Brain microvascular endothelial cell (primary cell): ENCODE measurements at regions not wholly inside any gene's neighbourhood (a gene's known extent, or its start where the extent isn't known, plus 50 kb on each side); places are given as distances from the start of the nearest gene placed in this dataset.

ENCODE experiments used
- DNase-seq: peaks from one replicate; pipeline ENCODE4 v3.0.0-alpha.2; 2020
- H3K27ac ChIP-seq: fragments of 250-450 bp; sonication (Bioruptor Pico); 2 replicates; pipeline ENCODE4 v1.5.1; 2020; ENCODE audit warnings: mild to moderate bottlenecking, moderate library complexity
- H3K27me3 ChIP-seq: fragments of 250-450 bp; sonication (Bioruptor Pico); replicated peaks from 2 replicates; pipeline ENCODE4 v1.5.1; 2020; ENCODE audit warnings: mild to moderate bottlenecking
- H3K36me3 ChIP-seq: fragments of 250-450 bp; sonication (Bioruptor Pico); replicated peaks from 2 replicates; pipeline ENCODE4 v1.5.1; 2020; ENCODE audit warnings: mild to moderate bottlenecking
- H3K4me3 ChIP-seq: 2 replicates; pipeline ENCODE4 v1.5.1; 2011; ENCODE audit warnings: low read depth, mild to moderate bottlenecking, control low read depth, low read length, moderate library complexity
- in situ Hi-C: cut with HindIII; loops from 2 replicates; pipeline ENCODE4 v1.10.0; 2017; ENCODE audit warnings: low sequenced_read_pairs, low pct_ligation_motif_present
- TF ChIP-seq, protein P1 (sequence below): IDR thresholded peaks from 2 replicates; pipeline ENCODE4 v1.5.1; 2011; ENCODE audit warnings: low read depth, mild to moderate bottlenecking, moderate library complexity, low read length, control low read depth, inconsistent platforms; ENCODE audit errors: missing control alignments

DNA sequence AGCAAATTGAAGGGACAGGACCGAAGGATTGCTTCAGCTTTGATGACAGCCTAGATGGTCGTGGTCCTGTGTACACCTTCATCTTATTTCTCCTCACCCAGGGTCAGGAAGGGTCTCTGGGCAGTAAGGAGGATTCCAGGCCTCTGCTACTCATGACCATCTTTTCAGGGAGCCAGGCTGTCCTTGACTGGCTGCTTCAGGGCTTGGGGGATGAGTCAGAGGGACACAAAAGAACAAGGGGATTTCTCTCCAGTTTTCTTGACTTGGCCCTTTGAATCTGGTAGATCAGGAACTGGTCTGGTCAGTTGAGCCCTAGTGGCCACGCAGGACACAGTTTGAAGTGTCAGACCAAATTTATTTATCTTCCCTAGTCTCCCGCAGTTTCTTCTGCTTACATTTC, 402.1 kb upstream of the CHD6 start:
- H3K36me3 ChIP-seq = no peaks in the 10 kb centered on the region
- no peak for DNase-seq
- no peak overlapping the region for H3K27ac ChIP-seq
- in situ Hi-C loops = no loop called here
- TF ChIP-seq, protein P1, sequence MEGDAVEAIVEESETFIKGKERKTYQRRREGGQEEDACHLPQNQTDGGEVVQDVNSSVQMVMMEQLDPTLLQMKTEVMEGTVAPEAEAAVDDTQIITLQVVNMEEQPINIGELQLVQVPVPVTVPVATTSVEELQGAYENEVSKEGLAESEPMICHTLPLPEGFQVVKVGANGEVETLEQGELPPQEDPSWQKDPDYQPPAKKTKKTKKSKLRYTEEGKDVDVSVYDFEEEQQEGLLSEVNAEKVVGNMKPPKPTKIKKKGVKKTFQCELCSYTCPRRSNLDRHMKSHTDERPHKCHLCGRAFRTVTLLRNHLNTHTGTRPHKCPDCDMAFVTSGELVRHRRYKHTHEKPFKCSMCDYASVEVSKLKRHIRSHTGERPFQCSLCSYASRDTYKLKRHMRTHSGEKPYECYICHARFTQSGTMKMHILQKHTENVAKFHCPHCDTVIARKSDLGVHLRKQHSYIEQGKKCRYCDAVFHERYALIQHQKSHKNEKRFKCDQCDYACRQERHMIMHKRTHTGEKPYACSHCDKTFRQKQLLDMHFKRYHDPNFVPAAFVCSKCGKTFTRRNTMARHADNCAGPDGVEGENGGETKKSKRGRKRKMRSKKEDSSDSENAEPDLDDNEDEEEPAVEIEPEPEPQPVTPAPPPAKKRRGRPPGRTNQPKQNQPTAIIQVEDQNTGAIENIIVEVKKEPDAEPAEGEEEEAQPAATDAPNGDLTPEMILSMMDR = no peak
- H3K27me3 ChIP-seq = no peaks in the 10 kb centered on the region
- no peak overlapping the region for H3K4me3 ChIP-seq

DNA sequence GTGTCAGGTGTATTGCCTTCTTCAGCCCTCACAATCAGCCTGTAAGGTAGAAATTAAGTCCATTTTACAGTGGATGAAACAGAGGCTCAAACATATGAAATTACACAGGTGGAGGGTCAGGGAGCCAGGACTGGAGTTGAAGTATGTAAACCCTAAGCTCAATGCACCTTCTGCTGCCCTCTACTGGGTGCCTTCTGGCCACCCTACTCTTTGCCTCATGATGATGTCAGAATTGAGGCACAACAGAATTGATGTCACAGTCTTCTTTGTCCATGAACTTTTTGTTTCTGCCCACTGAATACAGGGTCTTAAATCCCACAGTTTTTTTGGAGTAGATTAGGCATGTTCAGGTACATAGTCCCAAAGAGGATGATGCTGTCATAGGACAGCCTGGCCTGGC, 400.8 kb upstream of the CHD6 start:
- Histone ChIP-seq H3K36me3 (no peaks in the 10 kb centered on the region), H3K27me3 (no peaks in the 10 kb centered on the region), H3K27ac (no peak overlapping the region), H3K4me3 (no peak overlapping the region)
- TF ChIP-seq, protein P1 = no peak
- in situ Hi-C loops = no loop called here
- DNase-seq = no peak

DNA sequence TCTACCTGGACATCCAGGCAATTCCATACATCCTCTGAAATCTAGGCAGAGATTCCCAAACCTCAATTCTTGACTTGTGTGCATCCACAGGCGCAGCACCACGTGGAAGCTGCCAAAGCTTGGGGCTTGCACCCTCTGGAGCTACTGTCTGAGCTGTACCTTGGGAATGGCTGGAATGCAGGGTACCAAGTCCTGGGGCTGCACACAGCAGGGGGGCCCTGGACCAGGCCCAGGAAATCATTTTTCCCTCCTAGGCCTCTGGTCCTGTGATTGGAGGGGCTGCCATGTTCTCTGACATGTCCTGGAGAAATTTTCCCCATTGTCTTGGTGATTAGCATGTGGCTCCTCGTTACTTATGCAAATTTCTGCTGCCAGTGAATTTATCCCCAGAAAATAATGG, 391.9 kb upstream of the CHD6 start:
- no peak for DNase-seq
- H3K27me3 ChIP-seq = no peaks in the 10 kb centered on the region
- H3K4me3 ChIP-seq = no peak overlapping the region
- TF ChIP-seq, protein P1 = no peak
- in situ Hi-C loops = no loop called here
- H3K27ac ChIP-seq = no peak overlapping the region
- H3K36me3 ChIP-seq = no peaks in the 10 kb centered on the region

DNA sequence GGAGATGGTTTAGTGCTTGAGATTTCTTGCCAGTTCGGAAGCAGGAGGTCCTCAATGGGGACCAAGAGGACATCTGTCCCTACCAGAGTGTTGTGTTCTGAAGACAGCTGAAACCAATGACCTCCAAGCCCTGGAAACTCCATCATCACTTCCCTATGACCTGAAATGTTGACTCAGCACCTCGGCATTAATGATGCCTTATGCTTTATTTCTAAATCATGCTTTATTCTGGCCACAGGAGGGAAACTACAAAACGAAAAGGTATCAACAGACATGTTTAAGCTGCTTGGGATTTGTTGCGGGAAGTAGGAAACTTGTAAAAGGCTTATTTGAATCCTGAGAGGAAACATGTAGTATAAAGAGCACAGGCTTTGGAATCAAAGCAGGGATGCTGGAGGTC, 389.1 kb upstream of the CHD6 start:
- Histone ChIP-seq H3K27me3 (no peaks in the 10 kb centered on the region), H3K4me3 (no peak overlapping the region), H3K36me3 (no peaks in the 10 kb centered on the region), H3K27ac (no peak overlapping the region)
- TF ChIP-seq, protein P1 = no peak
- in situ Hi-C loops = no loop called here
- DNase-seq = no peak

DNA sequence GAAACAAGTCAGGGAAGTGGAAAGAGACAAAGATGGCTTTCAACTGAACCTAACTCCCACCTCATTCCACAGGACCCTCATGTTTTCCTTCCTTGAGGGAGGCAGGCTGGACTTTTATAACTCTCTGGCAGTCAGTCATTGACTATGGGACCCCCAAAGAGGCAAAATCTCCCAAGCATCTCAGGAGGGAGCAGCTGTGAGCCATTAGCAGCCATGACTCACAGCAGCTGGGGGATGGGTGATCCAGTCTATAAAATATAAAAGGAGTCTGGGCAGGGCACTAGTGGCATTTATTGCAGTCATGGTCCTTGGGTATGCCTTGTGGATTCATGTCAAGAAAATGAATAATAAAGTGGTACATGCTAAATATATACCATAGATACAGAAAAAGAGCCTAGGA, 387.0 kb upstream of the CHD6 start:
- no peaks in the 10 kb centered on the region for H3K27me3 ChIP-seq
- H3K36me3 ChIP-seq = no peaks in the 10 kb centered on the region
- TF ChIP-seq, protein P1 = no peak
- in situ Hi-C loops = no loop called here
- no peak overlapping the region for H3K27ac ChIP-seq
- DNase-seq = no peak
- H3K4me3 ChIP-seq = no peak overlapping the region

DNA sequence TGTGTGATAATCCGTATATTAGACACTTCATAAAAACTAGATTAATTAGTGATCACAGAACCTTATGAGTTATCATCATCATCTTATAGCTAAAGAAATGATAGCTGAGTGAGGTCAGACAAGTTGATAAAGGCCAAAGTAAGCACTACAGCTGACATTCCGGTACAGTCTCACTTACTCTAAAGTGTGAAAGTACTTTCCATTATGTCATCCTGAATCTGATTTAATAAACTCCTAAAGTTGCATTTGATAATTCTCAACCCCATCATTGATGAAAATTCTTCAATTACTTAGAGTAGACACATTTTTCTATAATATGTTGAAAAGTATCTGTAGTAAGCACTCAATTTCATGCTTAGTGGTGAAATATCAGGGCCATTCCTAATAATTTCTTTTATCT, 385.2 kb upstream of the CHD6 start:
- H3K36me3 ChIP-seq = no peaks in the 10 kb centered on the region
- no peak overlapping the region for H3K27ac ChIP-seq
- TF ChIP-seq, protein P1 = no peak
- in situ Hi-C loops = no loop called here
- H3K27me3 ChIP-seq = no peaks in the 10 kb centered on the region
- H3K4me3 ChIP-seq = no peak overlapping the region
- DNase-seq = no peak
